Osteoblast (primary cell): ENCODE measurements at regions not wholly inside any gene's neighbourhood (a gene's known extent, or its start where the extent isn't known, plus 50 kb on each side); places are given as distances from the start of the nearest gene placed in this dataset.

ENCODE experiments used
- DNase-seq: peaks from one replicate; pipeline ENCODE4 v3.0.0; 2011; ENCODE audit warnings: low spot score, mixed read lengths; ENCODE audit not compliant: insufficient read length; ENCODE audit errors: missing footprints
- H2AFZ ChIP-seq: 2 replicates; pipeline ENCODE4 v1.6.0; 2011; ENCODE audit warnings: mild to moderate bottlenecking, low read length
- H3K27ac ChIP-seq: 2 replicates; pipeline ENCODE4 v1.5.1; 2011; ENCODE audit warnings: mild to moderate bottlenecking, low read depth, low read length, moderate library complexity
- H3K27me3 ChIP-seq: 2 replicates; pipeline ENCODE4 v1.6.0; 2012; ENCODE audit warnings: mild to moderate bottlenecking, control low read depth, inconsistent platforms, low read length, moderate library complexity; ENCODE audit not compliant: insufficient read depth
- H3K36me3 ChIP-seq: 2 replicates; pipeline ENCODE4 v1.5.1; 2011; ENCODE audit warnings: mild to moderate bottlenecking, low read length, control low read depth, moderate library complexity; ENCODE audit not compliant: insufficient read depth
- H3K4me1 ChIP-seq: 2 replicates; pipeline ENCODE4 v1.5.1; 2011; ENCODE audit warnings: mild to moderate bottlenecking, low read length, control low read depth, moderate library complexity; ENCODE audit not compliant: insufficient read depth
- H3K4me2 ChIP-seq: 2 replicates; pipeline ENCODE4 v1.6.0; 2011; ENCODE audit warnings: mild to moderate bottlenecking, low read length; ENCODE audit not compliant: insufficient read depth
- H3K4me3 ChIP-seq: fragments of 200-600 bp; sonication (generic); 3 replicates; pipeline ENCODE4 v1.5.1; 2012; ENCODE audit warnings: mild to moderate bottlenecking, low read length, inconsistent platforms; ENCODE audit not compliant: insufficient read depth
- H3K79me2 ChIP-seq: 2 replicates; pipeline ENCODE4 v1.6.0; 2012; ENCODE audit warnings: mild to moderate bottlenecking, low read length, control low read depth, inconsistent platforms; ENCODE audit not compliant: insufficient read depth
- H3K9me3 ChIP-seq: 2 replicates; pipeline ENCODE4 v1.5.1; 2011; ENCODE audit warnings: low read depth, low read length, control low read depth
- H4K20me1 ChIP-seq: 2 replicates; pipeline ENCODE4 v1.6.0; 2012; ENCODE audit warnings: mild to moderate bottlenecking, low read length, control low read depth; ENCODE audit not compliant: insufficient read depth
- TF ChIP-seq, protein P1 (sequence below): IDR thresholded peaks from 2 replicates; pipeline ENCODE4 v1.5.1; 2011; ENCODE audit warnings: mild to moderate bottlenecking, low read depth, low read length, moderate library complexity; ENCODE audit errors: extremely low read depth

DNA sequence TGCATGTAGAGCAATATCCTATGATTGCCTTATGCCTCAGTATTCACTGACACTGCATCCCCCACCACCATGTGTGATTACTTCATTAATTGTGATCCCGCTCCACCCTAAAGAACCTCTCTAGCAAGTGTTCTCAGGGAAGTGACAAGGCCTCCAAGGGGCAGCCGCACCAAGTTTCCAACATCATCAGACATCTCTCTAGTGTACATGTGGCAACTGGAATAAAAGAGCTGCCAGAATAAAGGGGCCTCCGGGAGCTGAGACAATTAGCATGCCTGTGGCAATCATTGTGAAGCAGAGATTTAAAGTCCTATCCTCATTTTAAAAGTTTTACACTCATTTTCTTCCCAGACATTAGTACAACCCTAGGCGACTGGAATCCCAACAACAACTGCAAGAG lies 902.1 kb upstream of the SEMA6D start:
- H4K20me1 ChIP-seq = no peaks in the 10 kb centered on the region
- no peaks in the 10 kb centered on the region for H3K4me1 ChIP-seq
- no peak for DNase-seq
- H3K79me2 ChIP-seq = no peaks in the 10 kb centered on the region
- TF ChIP-seq, protein P1, sequence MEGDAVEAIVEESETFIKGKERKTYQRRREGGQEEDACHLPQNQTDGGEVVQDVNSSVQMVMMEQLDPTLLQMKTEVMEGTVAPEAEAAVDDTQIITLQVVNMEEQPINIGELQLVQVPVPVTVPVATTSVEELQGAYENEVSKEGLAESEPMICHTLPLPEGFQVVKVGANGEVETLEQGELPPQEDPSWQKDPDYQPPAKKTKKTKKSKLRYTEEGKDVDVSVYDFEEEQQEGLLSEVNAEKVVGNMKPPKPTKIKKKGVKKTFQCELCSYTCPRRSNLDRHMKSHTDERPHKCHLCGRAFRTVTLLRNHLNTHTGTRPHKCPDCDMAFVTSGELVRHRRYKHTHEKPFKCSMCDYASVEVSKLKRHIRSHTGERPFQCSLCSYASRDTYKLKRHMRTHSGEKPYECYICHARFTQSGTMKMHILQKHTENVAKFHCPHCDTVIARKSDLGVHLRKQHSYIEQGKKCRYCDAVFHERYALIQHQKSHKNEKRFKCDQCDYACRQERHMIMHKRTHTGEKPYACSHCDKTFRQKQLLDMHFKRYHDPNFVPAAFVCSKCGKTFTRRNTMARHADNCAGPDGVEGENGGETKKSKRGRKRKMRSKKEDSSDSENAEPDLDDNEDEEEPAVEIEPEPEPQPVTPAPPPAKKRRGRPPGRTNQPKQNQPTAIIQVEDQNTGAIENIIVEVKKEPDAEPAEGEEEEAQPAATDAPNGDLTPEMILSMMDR = no peak
- no peaks in the 10 kb centered on the region for H3K36me3 ChIP-seq
- no peak overlapping the region for H3K4me3 ChIP-seq
- no peak overlapping the region for H3K27ac ChIP-seq
- peaks cover 2% of the 10 kb centered on the region for H3K9me3 ChIP-seq
- H3K27me3 ChIP-seq = no peaks in the 10 kb centered on the region
- no peak overlapping the region for H3K4me2 ChIP-seq
- no peak overlapping the region for H2AFZ ChIP-seq

DNA sequence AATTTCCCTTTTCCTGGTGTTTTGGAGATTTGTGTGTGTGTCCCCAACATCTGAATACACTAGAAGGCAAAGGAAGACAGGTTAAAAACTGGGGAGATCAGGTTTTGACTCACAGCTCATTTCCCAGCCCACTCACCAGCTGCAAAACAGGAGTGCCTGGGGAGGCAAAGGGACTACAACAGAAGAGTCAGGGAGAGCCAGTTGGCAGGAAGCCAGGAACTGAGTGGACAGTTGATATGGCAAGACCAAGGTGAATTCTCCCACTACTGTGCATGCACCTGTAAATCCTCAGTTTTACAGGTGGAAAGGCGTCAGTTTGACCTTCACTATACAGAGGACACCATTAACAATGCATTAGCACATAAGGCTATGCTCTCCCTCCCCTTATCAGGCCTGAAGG lies 901.5 kb upstream of the SEMA6D start:
- no peak for DNase-seq
- Histone ChIP-seq H3K36me3 (no peaks in the 10 kb centered on the region), H3K79me2 (no peaks in the 10 kb centered on the region), H3K4me3 (no peak overlapping the region), H3K4me1 (no peaks in the 10 kb centered on the region), H3K27ac (no peak overlapping the region), H2AFZ (no peak overlapping the region), H3K9me3 (peaks cover 2% of the 10 kb centered on the region), H4K20me1 (no peaks in the 10 kb centered on the region), H3K4me2 (no peak overlapping the region), H3K27me3 (no peaks in the 10 kb centered on the region)
- TF ChIP-seq, protein P1 = no peak

DNA sequence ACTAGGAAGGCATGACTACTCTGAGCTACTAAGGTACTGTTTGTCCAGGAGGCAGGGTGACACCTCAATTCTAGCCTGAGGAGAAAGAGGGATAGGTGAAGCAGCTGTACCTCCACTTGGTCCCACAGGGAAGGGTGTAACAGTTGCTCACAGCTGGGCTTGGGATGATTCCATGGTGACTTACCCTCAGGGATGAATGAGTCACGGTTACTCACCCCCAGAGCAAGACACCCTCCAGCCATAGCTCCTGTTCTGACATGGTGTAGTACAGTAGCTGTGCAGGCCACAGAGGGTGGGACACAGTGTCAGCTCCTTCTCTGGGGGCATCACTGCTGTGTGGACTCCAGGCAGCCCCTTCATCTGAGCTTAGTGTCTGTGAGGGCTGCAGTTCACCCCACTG lies 868.6 kb upstream of the SEMA6D start:
- DNase-seq = peak; percentile 17
- TF ChIP-seq, protein P1 = no peak
- Histone ChIP-seq H3K36me3 (no peaks in the 10 kb centered on the region), H3K4me2 (no peak overlapping the region), H3K4me1 (no peaks in the 10 kb centered on the region), H3K27ac (no peak overlapping the region), H3K79me2 (no peaks in the 10 kb centered on the region), H3K27me3 (no peaks in the 10 kb centered on the region), H2AFZ (no peak overlapping the region), H4K20me1 (no peaks in the 10 kb centered on the region), H3K9me3 (peaks cover 4% of the 10 kb centered on the region), H3K4me3 (no peak overlapping the region)

DNA sequence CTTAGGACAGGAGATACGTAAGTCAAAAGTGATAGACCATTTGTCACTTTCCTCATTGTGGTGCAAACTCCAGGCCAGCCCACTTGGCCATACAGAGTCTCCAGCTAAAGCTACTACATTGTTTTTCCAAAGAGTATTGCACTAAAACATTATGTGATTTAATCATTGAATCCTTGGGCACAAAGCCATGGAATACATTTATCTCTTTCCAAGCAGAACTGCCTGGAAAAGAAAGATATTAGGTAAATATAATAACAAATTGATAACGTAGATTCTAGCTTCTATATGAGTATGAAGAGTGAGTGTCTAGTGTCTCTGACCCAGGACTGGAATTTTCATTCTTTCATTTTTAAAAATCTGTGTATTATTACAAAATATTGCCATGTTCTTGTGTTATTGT lies 863.7 kb upstream of the SEMA6D start:
- TF ChIP-seq, protein P1 = no peak
- Histone ChIP-seq H3K4me1 (no peaks in the 10 kb centered on the region), H2AFZ (no peak overlapping the region), H4K20me1 (no peaks in the 10 kb centered on the region), H3K9me3 (no peaks in the 10 kb centered on the region), H3K4me2 (no peak overlapping the region), H3K4me3 (no peak overlapping the region), H3K36me3 (no peaks in the 10 kb centered on the region), H3K27ac (no peak overlapping the region), H3K27me3 (no peaks in the 10 kb centered on the region), H3K79me2 (no peaks in the 10 kb centered on the region)
- DNase-seq = no peak
